SK-N-SH treated with all-trans-retinoic acid at 6 μM for 48 hours (cell line): ENCODE measurements at regions not wholly inside any gene's neighbourhood (a gene's known extent, or its start where the extent isn't known, plus 50 kb on each side); places are given as distances from the start of the nearest gene placed in this dataset.
"Not testable (repeated sequence)": the region's sequence is repeated elsewhere in the genome, so short reads cannot be mapped to it uniquely, and the experiment has no call there.

Experiments
- ATAC-seq: fragments of 200-7000 bp; cut with Tn5 transposase; 3 replicates; pipeline ENCODE4 v1.9.1; 2020; ENCODE audit warnings: mild to moderate bottlenecking, moderate library complexity
- BACH2 ChIP-seq: fragments of 250-450 bp; sonication (Bioruptor Pico); IDR thresholded peaks from 2 replicates; pipeline ENCODE4 v1.9.0; 2021; ENCODE audit warnings: mild to moderate bottlenecking, borderline replicate concordance
- GLIS3 ChIP-seq: fragments of 250-450 bp; sonication (Bioruptor Pico); IDR thresholded peaks from 2 replicates; pipeline ENCODE4 v1.5.0; 2020; ENCODE audit warnings: mild to moderate bottlenecking, moderate library complexity
- ISL1 ChIP-seq: fragments of 250-450 bp; sonication (Bioruptor Pico); IDR thresholded peaks from 2 replicates; pipeline ENCODE4 v2.1.2; 2022; ENCODE audit warnings: mild to moderate bottlenecking, moderate library complexity
- POU6F1 ChIP-seq: fragments of 250-450 bp; sonication (Bioruptor Pico); IDR thresholded peaks from 2 replicates; pipeline ENCODE4 v1.8.0; 2021; ENCODE audit warnings: low read depth, mild to moderate bottlenecking, moderate library complexity, borderline replicate concordance
- PPARA ChIP-seq: fragments of 250-450 bp; sonication (Bioruptor Pico); IDR thresholded peaks from 2 replicates; pipeline ENCODE4 v1.5.0; 2020; ENCODE audit warnings: mild to moderate bottlenecking, borderline replicate concordance
- RARB ChIP-seq: fragments of 250-450 bp; sonication (Bioruptor Pico); IDR thresholded peaks from 2 replicates; pipeline ENCODE4 v1.8.0; 2021; ENCODE audit warnings: mild to moderate bottlenecking, moderate library complexity
- SNAI2 ChIP-seq: fragments of 250-450 bp; sonication (Bioruptor Pico); IDR thresholded peaks from 2 replicates; pipeline ENCODE4 v1.5.0; 2020; ENCODE audit warnings: mild to moderate bottlenecking, moderate library complexity
- TCF4 ChIP-seq: fragments of 250-450 bp; sonication (Bioruptor Pico); IDR thresholded peaks from 2 replicates; pipeline ENCODE4 v1.8.0; 2021; ENCODE audit warnings: mild to moderate bottlenecking, moderate library complexity, borderline replicate concordance
- ZC3H10 ChIP-seq: fragments of 250-450 bp; sonication (Bioruptor Pico); IDR thresholded peaks from 2 replicates; pipeline ENCODE4 v1.5.1; 2021; ENCODE audit warnings: mild to moderate bottlenecking, moderate library complexity
- ZFP3 ChIP-seq: fragments of 250-450 bp; sonication (Bioruptor Pico); IDR thresholded peaks from 2 replicates; pipeline ENCODE4 v1.5.0; 2020; ENCODE audit warnings: mild to moderate bottlenecking, moderate library complexity
- ZFP30 ChIP-seq: fragments of 450-650 bp; formaldehyde crosslinking; IDR thresholded peaks from 2 replicates; pipeline ENCODE4 v1.5.0; 2022; ENCODE audit warnings: mild to moderate bottlenecking, moderate library complexity
- ZNF565 ChIP-seq: fragments of 450-650 bp; formaldehyde crosslinking; conservative IDR thresholded peaks from 2 replicates; pipeline ENCODE4 v1.5.0; 2020; ENCODE audit warnings: low read depth, mild to moderate bottlenecking, moderate library complexity
- ZNF70 ChIP-seq: fragments of 450-650 bp; formaldehyde crosslinking; IDR thresholded peaks from 2 replicates; pipeline ENCODE4 v1.5.0; 2020; ENCODE audit warnings: mild to moderate bottlenecking, moderate library complexity
- ZNF8 ChIP-seq: fragments of 450-650 bp; formaldehyde crosslinking; IDR thresholded peaks from 2 replicates; pipeline ENCODE4 v1.5.0; 2020; ENCODE audit warnings: mild to moderate bottlenecking, moderate library complexity
- TF ChIP-seq, protein P1 (sequence below): fragments of 250-450 bp; sonication (Bioruptor Pico); IDR thresholded peaks from 2 replicates; pipeline ENCODE4 v1.5.0; 2020; ENCODE audit warnings: mild to moderate bottlenecking, moderate library complexity
- TF ChIP-seq, protein P2 (sequence below): fragments of 250-450 bp; sonication (Bioruptor Pico); IDR thresholded peaks from 2 replicates; pipeline ENCODE4 v1.8.0; 2020; ENCODE audit warnings: mild to moderate bottlenecking, moderate library complexity, borderline replicate concordance
- TF ChIP-seq, protein P3 (sequence below): fragments of 250-450 bp; sonication (Bioruptor Pico); IDR thresholded peaks from 2 replicates; pipeline ENCODE4 v1.5.1; 2021; ENCODE audit warnings: mild to moderate bottlenecking, moderate library complexity

GRCh38 chr10:53441843-53442242 lies 669.3 kb upstream of the MBL2 start (continued):
- TF ChIP-seq ZFP30 (CRISPR knock-in tag) = no peak
- TF ChIP-seq, all 23 proteins: peak for 0

DNA sequence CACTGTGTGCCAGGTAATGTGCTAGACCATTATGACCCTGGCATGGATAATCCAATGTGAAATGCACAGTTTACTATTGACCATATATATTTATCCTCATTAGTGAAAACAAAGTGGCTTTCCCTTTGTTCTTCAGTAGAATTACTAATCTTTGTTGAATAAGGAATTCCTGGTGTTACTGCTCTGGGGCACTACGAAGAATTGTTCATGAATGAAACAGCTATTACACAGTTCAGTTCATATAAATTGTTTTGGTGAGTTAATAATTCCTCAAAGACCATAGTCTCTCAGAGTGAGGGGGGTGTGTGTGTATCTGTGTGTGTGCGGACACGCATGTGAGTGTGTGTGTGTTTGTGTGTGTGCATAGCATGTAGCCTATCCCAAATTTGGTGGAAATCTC lies 668.0 kb upstream of the MBL2 start:
- TF ChIP-seq ZC3H10 (no peak), ISL1 (no peak)

DNA sequence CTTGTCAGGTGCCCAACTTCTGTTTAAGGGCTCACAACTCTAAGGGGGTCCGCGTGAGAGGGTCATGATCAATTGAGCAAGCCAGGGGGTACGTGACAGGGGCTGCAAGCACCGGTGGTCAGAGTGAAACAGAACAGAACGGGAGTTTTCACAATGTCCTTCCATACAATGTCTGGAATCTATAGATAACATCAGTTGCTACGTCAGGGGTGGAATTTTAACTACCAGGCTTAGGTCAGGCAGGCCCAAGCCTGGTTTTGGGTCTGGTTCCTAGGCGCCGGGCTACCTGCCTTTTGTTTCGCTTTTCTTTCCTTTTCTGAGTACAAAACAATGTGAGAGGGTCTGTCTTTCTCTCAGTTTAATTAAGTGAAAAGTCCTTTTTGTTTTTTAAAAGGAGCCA lies 666.5 kb upstream of the MBL2 start:
- ATAC-seq = not testable (repeated sequence)

More for the DNA sequence above, 668.0 kb upstream of the MBL2 start:
- no peak for ATAC-seq

GRCh38 chr10:53434413-53434812 lies 661.8 kb upstream of the MBL2 start:
- TF ChIP-seq, protein P1, sequence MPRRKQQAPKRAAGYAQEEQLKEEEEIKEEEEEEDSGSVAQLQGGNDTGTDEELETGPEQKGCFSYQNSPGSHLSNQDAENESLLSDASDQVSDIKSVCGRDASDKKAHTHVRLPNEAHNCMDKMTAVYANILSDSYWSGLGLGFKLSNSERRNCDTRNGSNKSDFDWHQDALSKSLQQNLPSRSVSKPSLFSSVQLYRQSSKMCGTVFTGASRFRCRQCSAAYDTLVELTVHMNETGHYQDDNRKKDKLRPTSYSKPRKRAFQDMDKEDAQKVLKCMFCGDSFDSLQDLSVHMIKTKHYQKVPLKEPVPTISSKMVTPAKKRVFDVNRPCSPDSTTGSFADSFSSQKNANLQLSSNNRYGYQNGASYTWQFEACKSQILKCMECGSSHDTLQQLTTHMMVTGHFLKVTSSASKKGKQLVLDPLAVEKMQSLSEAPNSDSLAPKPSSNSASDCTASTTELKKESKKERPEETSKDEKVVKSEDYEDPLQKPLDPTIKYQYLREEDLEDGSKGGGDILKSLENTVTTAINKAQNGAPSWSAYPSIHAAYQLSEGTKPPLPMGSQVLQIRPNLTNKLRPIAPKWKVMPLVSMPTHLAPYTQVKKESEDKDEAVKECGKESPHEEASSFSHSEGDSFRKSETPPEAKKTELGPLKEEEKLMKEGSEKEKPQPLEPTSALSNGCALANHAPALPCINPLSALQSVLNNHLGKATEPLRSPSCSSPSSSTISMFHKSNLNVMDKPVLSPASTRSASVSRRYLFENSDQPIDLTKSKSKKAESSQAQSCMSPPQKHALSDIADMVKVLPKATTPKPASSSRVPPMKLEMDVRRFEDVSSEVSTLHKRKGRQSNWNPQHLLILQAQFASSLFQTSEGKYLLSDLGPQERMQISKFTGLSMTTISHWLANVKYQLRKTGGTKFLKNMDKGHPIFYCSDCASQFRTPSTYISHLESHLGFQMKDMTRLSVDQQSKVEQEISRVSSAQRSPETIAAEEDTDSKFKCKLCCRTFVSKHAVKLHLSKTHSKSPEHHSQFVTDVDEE (CRISPR knock-in tag) = no peak
- TF ChIP-seq, protein P2, sequence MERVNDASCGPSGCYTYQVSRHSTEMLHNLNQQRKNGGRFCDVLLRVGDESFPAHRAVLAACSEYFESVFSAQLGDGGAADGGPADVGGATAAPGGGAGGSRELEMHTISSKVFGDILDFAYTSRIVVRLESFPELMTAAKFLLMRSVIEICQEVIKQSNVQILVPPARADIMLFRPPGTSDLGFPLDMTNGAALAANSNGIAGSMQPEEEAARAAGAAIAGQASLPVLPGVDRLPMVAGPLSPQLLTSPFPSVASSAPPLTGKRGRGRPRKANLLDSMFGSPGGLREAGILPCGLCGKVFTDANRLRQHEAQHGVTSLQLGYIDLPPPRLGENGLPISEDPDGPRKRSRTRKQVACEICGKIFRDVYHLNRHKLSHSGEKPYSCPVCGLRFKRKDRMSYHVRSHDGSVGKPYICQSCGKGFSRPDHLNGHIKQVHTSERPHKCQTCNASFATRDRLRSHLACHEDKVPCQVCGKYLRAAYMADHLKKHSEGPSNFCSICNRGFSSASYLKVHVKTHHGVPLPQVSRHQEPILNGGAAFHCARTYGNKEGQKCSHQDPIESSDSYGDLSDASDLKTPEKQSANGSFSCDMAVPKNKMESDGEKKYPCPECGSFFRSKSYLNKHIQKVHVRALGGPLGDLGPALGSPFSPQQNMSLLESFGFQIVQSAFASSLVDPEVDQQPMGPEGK (CRISPR knock-in tag) = no peak
- TF ChIP-seq SNAI2 (CRISPR knock-in tag) (no peak), ISL1 (no peak), ZFP3 (no peak), RARB (CRISPR knock-in tag) (no peak), POU6F1 (CRISPR knock-in tag) (no peak), TCF4 (no peak), ZNF8 (CRISPR knock-in tag) (no peak), BACH2 (CRISPR knock-in tag) (no peak)
- TF ChIP-seq, protein P3, sequence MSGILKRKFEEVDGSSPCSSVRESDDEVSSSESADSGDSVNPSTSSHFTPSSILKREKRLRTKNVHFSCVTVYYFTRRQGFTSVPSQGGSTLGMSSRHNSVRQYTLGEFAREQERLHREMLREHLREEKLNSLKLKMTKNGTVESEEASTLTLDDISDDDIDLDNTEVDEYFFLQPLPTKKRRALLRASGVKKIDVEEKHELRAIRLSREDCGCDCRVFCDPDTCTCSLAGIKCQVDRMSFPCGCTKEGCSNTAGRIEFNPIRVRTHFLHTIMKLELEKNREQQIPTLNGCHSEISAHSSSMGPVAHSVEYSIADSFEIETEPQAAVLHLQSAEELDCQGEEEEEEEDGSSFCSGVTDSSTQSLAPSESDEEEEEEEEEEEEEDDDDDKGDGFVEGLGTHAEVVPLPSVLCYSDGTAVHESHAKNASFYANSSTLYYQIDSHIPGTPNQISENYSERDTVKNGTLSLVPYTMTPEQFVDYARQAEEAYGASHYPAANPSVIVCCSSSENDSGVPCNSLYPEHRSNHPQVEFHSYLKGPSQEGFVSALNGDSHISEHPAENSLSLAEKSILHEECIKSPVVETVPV (CRISPR knock-in tag) = no peak
- no peak for ATAC-seq

GRCh38 chr10:53432035-53432434 lies 659.5 kb upstream of the MBL2 start:
- ATAC-seq = no peak
- TF ChIP-seq ZNF565 (CRISPR knock-in tag) = no peak
- TF ChIP-seq POU6F1 (CRISPR knock-in tag) = no peak
- no peak for TF ChIP-seq ZNF8 (CRISPR knock-in tag)
- TF ChIP-seq PPARA = no peak
- TF ChIP-seq GLIS3 = no peak

- no peak for TF ChIP-seq PPARA
- TF ChIP-seq, protein P2 (CRISPR knock-in tag) = no peak
- no peak for TF ChIP-seq POU6F1 (CRISPR knock-in tag)
- no peak for TF ChIP-seq ZNF70
- ATAC-seq = no peak
Measured at GRCh38 chr10:53430974-53431373, 658.4 kb upstream of the MBL2 start.
